Right atrium auricular region (tissue), 2 donors: ENCODE measurements at regions not wholly inside any gene's neighbourhood (a gene's known extent, or its start where the extent isn't known, plus 50 kb on each side); places are given as distances from the start of the nearest gene placed in this dataset.
A peak's percentile ranks its signal among the peaks of the same experiment; 100 is the strongest.

Experiments used
- DNase-seq: peaks from one replicate; pipeline ENCODE4 v3.0.0-alpha.2; 2019; ENCODE audit warnings: low spot score
- H3K27ac ChIP-seq, 2 donors: fragments of 200-600 bp; sonication (generic); 1 replicate in 1 of 2; 2 replicates in 1 of 2; pipeline ENCODE4 v1.5.1; 2016 to 2019
- H3K27me3 ChIP-seq, 2 donors: fragments of 200-600 bp; sonication (generic); one replicate each; pipeline versions ENCODE4 v1.5.1 to v1.6.0; 2017 to 2019
- H3K36me3 ChIP-seq: fragments of 200-600 bp; sonication (generic); one replicate; pipeline ENCODE4 v1.5.1; 2016
- H3K4me1 ChIP-seq, 2 donors: fragments of 200-600 bp; sonication (generic); one replicate each; pipeline versions ENCODE4 v1.5.1 to v1.6.0; 2017 to 2019
- H3K4me3 ChIP-seq, 2 donors: fragments of 200-600 bp; sonication (generic); 1 replicate in 1 of 2; 2 replicates in 1 of 2; pipeline ENCODE4 v1.5.1; 2017 to 2019; ENCODE audit warnings: mild to moderate bottlenecking in 1 of 2, moderate library complexity in 1 of 2
- H3K9me3 ChIP-seq, 2 donors: fragments of 200-600 bp; sonication (generic); one replicate each; pipeline ENCODE4 v1.5.1; 2019
- TF ChIP-seq, protein P1 (sequence below), 2 donors: fragments of 200-600 bp; sonication (generic); IDR thresholded peaks; one replicate each; pipeline ENCODE4 v1.5.1; 2019; ENCODE audit warnings: antibody characterized with exemption in 2 of 2

DNA sequence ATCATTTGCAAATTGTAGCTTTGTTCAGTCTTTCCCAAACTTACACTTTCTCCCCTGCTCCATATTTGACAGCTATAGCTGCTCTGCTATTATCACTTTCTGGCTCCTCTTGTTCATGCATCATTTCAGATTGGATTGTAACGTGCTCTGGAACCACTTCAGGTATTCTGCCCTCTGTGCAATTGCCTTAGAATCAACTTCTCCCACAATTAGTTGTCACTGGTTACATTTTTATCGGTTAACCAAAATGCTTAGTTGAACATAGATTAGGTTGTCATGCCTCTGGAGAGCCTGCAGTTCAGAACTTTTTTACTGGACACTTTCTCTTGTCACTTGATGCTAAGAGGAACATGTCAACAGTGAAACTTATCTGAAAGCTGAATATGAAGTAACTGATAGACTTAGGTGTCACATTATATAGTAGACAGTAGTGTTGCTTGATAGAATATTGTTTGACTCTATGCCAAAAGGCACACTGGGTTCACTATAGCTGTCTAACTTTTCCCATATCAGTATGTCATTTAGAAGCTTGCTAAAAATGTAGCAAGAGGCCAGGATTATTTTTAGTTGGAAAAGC is 127.7 kb upstream of the PTPRK start:
- no peaks in the 10 kb centered on the region for H3K9me3 ChIP-seq
- TF ChIP-seq, protein P1, sequence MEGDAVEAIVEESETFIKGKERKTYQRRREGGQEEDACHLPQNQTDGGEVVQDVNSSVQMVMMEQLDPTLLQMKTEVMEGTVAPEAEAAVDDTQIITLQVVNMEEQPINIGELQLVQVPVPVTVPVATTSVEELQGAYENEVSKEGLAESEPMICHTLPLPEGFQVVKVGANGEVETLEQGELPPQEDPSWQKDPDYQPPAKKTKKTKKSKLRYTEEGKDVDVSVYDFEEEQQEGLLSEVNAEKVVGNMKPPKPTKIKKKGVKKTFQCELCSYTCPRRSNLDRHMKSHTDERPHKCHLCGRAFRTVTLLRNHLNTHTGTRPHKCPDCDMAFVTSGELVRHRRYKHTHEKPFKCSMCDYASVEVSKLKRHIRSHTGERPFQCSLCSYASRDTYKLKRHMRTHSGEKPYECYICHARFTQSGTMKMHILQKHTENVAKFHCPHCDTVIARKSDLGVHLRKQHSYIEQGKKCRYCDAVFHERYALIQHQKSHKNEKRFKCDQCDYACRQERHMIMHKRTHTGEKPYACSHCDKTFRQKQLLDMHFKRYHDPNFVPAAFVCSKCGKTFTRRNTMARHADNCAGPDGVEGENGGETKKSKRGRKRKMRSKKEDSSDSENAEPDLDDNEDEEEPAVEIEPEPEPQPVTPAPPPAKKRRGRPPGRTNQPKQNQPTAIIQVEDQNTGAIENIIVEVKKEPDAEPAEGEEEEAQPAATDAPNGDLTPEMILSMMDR (IDR thresholded peaks at IDR 0.05) = no peak
- DNase-seq = no peak
- H3K4me1 ChIP-seq = no peaks in the 10 kb centered on the region
- H3K4me3 ChIP-seq = peak overlapping the region; percentile 5 to 8
- no peaks in the 10 kb centered on the region for H3K27me3 ChIP-seq
- H3K27ac ChIP-seq = peak overlapping the region in 1 of 2 donors; percentile 63
- H3K36me3 ChIP-seq = no peaks in the 10 kb centered on the region

DNA sequence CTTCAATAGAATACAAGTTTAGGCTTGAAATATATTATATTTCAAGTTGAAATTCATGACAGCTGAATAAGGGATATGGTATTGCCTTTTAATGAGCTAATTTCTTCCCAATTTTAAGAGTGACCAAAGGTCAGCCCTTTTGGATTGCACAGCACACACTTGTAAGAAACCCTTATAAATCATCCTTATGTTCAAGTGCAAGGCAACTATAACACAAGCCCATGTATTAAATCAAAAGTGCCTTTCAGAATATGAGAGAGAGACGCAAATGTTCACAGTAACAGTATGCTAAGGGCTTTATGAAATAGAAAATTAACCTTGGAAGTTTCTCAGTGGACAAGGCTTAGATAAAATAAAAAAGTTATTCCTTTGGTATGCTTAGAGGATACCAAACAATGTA is 121.7 kb upstream of the PTPRK start:
- TF ChIP-seq, protein P1 (IDR thresholded peaks at IDR 0.05) = no peak
- H3K36me3 ChIP-seq = no peaks in the 10 kb centered on the region
- H3K27ac ChIP-seq = no peak overlapping the region
- H3K4me1 ChIP-seq = no peaks in the 10 kb centered on the region
- no peak overlapping the region for H3K4me3 ChIP-seq
- no peaks in the 10 kb centered on the region for H3K27me3 ChIP-seq
- H3K9me3 ChIP-seq = no peaks in the 10 kb centered on the region
- DNase-seq = no peak

- Histone ChIP-seq H3K9me3 (no peaks in the 10 kb centered on the region), H3K36me3 (no peaks in the 10 kb centered on the region), H3K4me1 (no peaks in the 10 kb centered on the region), H3K27ac (no peak overlapping the region), H3K4me3 (no peak overlapping the region), H3K27me3 (no peaks in the 10 kb centered on the region)
- TF ChIP-seq, protein P1 (IDR thresholded peaks at IDR 0.05) = no peak
- no peak for DNase-seq
Observed at GRCh38 chr6:128641703-128642102, 121.3 kb upstream of the PTPRK start.

GRCh38 chr6:128638817-128639216 is 118.4 kb upstream of the PTPRK start:
- H3K9me3 ChIP-seq = no peaks in the 10 kb centered on the region
- H3K4me1 ChIP-seq = no peaks in the 10 kb centered on the region
- H3K27ac ChIP-seq = no peak overlapping the region
- no peak overlapping the region for H3K4me3 ChIP-seq
- no peaks in the 10 kb centered on the region for H3K27me3 ChIP-seq
- H3K36me3 ChIP-seq = no peaks in the 10 kb centered on the region
- DNase-seq = no peak
- TF ChIP-seq, protein P1 (IDR thresholded peaks at IDR 0.05) = no peak

GRCh38 chr6:128635219-128635618 is 114.8 kb upstream of the PTPRK start:
- Histone ChIP-seq H3K36me3 (no peaks in the 10 kb centered on the region), H3K4me1 (no peaks in the 10 kb centered on the region), H3K27ac (peak overlapping the region in 1 of 2 donors; percentile 25), H3K4me3 (no peak overlapping the region), H3K9me3 (no peaks in the 10 kb centered on the region), H3K27me3 (no peaks in the 10 kb centered on the region)
- TF ChIP-seq, protein P1 (IDR thresholded peaks at IDR 0.05) = no peak
- no peak for DNase-seq

- Histone ChIP-seq H3K4me3 (no peak overlapping the region), H3K4me1 (no peaks in the 10 kb centered on the region), H3K27me3 (no peaks in the 10 kb centered on the region), H3K9me3 (no peaks in the 10 kb centered on the region), H3K36me3 (no peaks in the 10 kb centered on the region), H3K27ac (peak overlapping the region in 1 of 2 donors; percentile 14)
- DNase-seq = no peak
- TF ChIP-seq, protein P1 (IDR thresholded peaks at IDR 0.05) = no peak
Observed at GRCh38 chr6:128632131-128632530, 111.7 kb upstream of the PTPRK start.
